ENCODE measurements at regions not wholly inside any gene's neighbourhood (a gene's known extent, or its start where the extent isn't known, plus 50 kb on each side); places are given as distances from the start of the nearest gene placed in this dataset.

GRCh38 chr13:83773961-83774360 is 108.3 kb downstream of the SLITRK1 start:
- H3K27me3 ChIP-seq (ENCODE audit: control insufficient read depth in 4 of 4, insufficient read depth in 4 of 4, low read length in 3 of 4) = no peaks in the 10 kb centered on the region
- no peaks in the 10 kb centered on the region for H3K9me3 ChIP-seq (ENCODE audit: control insufficient read depth in 4 of 4, low read length in 3 of 4)
- no peak for DNase-seq (ENCODE audit: low spot score)
- TF ChIP-seq EGR1 (IDR thresholded peaks at IDR 0.05; ENCODE audit: low read depth in 2 of 2) (no peak), FOXA2 (IDR thresholded peaks at IDR 0.05) (no peak), NR2F2 (IDR thresholded peaks at IDR 0.05) (no peak), YY1 (IDR thresholded peaks at IDR 0.05) (no peak)
- 44% methylated on average over 2 of the region's 2 CpGs for WGBS
- no peak overlapping the region for H3K4me3 ChIP-seq (ENCODE audit: low read depth in 1 of 3, low read length in 3 of 3)
- no peaks in the 10 kb centered on the region for H3K36me3 ChIP-seq (ENCODE audit: control insufficient read depth in 4 of 4, insufficient read depth in 3 of 4, low read depth in 1 of 4, low read length in 3 of 4)
- H3K9ac ChIP-seq (ENCODE audit: low read depth in 1 of 2, low read length in 2 of 2) = no peak overlapping the region
- no peaks in the 10 kb centered on the region for H3K4me1 ChIP-seq (ENCODE audit: control insufficient read depth in 4 of 4, insufficient read depth in 4 of 4, low read length in 3 of 4)
- H3K27ac ChIP-seq (ENCODE audit: low read depth in 1 of 2, low read length in 2 of 2) = no peak overlapping the region

GRCh38 chr13:83765796-83766195 is 116.5 kb downstream of the SLITRK1 start:
- Histone ChIP-seq H3K9me3 (ENCODE audit: control insufficient read depth in 4 of 4, low read length in 3 of 4) (no peaks in the 10 kb centered on the region), H3K9ac (ENCODE audit: low read depth in 1 of 2, low read length in 2 of 2) (no peak overlapping the region), H3K27ac (ENCODE audit: low read depth in 1 of 2, low read length in 2 of 2) (no peak overlapping the region), H3K4me3 (ENCODE audit: low read depth in 1 of 3, low read length in 3 of 3) (no peak overlapping the region), H3K36me3 (ENCODE audit: control insufficient read depth in 4 of 4, insufficient read depth in 3 of 4, low read depth in 1 of 4, low read length in 3 of 4) (no peaks in the 10 kb centered on the region), H3K27me3 (ENCODE audit: control insufficient read depth in 4 of 4, insufficient read depth in 4 of 4, low read length in 3 of 4) (no peaks in the 10 kb centered on the region), H3K4me1 (ENCODE audit: control insufficient read depth in 4 of 4, insufficient read depth in 4 of 4, low read length in 3 of 4) (no peaks in the 10 kb centered on the region)
- 78% methylated on average over 1 of the region's 1 CpG for WGBS
- DNase-seq (ENCODE audit: low spot score) = no peak
- TF ChIP-seq, protein P1, sequence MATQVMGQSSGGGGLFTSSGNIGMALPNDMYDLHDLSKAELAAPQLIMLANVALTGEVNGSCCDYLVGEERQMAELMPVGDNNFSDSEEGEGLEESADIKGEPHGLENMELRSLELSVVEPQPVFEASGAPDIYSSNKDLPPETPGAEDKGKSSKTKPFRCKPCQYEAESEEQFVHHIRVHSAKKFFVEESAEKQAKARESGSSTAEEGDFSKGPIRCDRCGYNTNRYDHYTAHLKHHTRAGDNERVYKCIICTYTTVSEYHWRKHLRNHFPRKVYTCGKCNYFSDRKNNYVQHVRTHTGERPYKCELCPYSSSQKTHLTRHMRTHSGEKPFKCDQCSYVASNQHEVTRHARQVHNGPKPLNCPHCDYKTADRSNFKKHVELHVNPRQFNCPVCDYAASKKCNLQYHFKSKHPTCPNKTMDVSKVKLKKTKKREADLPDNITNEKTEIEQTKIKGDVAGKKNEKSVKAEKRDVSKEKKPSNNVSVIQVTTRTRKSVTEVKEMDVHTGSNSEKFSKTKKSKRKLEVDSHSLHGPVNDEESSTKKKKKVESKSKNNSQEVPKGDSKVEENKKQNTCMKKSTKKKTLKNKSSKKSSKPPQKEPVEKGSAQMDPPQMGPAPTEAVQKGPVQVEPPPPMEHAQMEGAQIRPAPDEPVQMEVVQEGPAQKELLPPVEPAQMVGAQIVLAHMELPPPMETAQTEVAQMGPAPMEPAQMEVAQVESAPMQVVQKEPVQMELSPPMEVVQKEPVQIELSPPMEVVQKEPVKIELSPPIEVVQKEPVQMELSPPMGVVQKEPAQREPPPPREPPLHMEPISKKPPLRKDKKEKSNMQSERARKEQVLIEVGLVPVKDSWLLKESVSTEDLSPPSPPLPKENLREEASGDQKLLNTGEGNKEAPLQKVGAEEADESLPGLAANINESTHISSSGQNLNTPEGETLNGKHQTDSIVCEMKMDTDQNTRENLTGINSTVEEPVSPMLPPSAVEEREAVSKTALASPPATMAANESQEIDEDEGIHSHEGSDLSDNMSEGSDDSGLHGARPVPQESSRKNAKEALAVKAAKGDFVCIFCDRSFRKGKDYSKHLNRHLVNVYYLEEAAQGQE (IDR thresholded peaks at IDR 0.05) = no peak
- TF ChIP-seq HNF4G (IDR thresholded peaks at IDR 0.05) (no peak), JUND (IDR thresholded peaks at IDR 0.05) (no peak), GABPA (IDR thresholded peaks at IDR 0.05 in 1 of 2, conservative IDR thresholded peaks at IDR 0.05 in 1 of 2) (no peak)

DNA sequence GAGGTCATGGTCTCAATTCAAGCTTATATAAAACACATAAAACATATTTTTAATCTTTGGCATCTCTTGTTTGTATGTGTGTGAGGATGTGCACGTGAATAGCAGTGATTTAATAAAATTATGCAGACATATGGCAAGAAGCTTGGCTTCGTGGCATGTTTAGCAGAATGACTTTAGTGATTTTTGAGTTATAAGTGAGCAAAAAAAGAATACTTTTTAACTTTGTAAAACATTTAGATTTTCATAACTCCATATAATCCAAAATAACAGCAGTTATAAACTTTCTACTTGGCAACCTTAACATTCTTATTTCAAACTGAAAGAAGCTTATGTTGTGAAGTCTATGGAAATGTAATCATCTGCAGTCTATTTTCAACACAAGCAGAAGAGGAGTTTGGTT is 120.6 kb downstream of the SLITRK1 start:
- Histone ChIP-seq H3K4me3 (ENCODE audit: low read depth in 1 of 3, low read length in 3 of 3) (no peak overlapping the region), H3K9ac (ENCODE audit: low read depth in 1 of 2, low read length in 2 of 2) (no peak overlapping the region), H3K4me1 (ENCODE audit: control insufficient read depth in 4 of 4, insufficient read depth in 4 of 4, low read length in 3 of 4) (no peaks in the 10 kb centered on the region), H3K27ac (ENCODE audit: low read depth in 1 of 2, low read length in 2 of 2) (no peak overlapping the region), H3K36me3 (ENCODE audit: control insufficient read depth in 4 of 4, insufficient read depth in 3 of 4, low read depth in 1 of 4, low read length in 3 of 4) (no peaks in the 10 kb centered on the region), H3K27me3 (ENCODE audit: control insufficient read depth in 4 of 4, insufficient read depth in 4 of 4, low read length in 3 of 4) (no peaks in the 10 kb centered on the region), H3K9me3 (ENCODE audit: control insufficient read depth in 4 of 4, low read length in 3 of 4) (no peaks in the 10 kb centered on the region)
- WGBS = 39% methylated on average over 2 of the region's 2 CpGs
- DNase-seq (ENCODE audit: low spot score) = no peak
- no peak for TF ChIP-seq TAF1 (conservative IDR thresholded peaks at IDR 0.05)
- no peak for TF ChIP-seq SP1 (IDR thresholded peaks at IDR 0.05)
- no peak for TF ChIP-seq RAD21 (IDR thresholded peaks at IDR 0.05)
- TF ChIP-seq MAX (IDR thresholded peaks at IDR 0.05) = no peak
- no peak for TF ChIP-seq HNF4G (IDR thresholded peaks at IDR 0.05)
- no peak for TF ChIP-seq ATF3 (IDR thresholded peaks at IDR 0.05)
- TF ChIP-seq NR2F2 (IDR thresholded peaks at IDR 0.05) = no peak
- TF ChIP-seq CTCF (IDR thresholded peaks at IDR 0.05; ENCODE audit: low read depth, low read length, missing input control) = no peak
- TF ChIP-seq, protein P1 (IDR thresholded peaks at IDR 0.05) = no peak
- no peak for TF ChIP-seq YY1 (IDR thresholded peaks at IDR 0.05)
- no peak for TF ChIP-seq HNF4A (conservative IDR thresholded peaks at IDR 0.05)
- TF ChIP-seq RXRA (IDR thresholded peaks at IDR 0.05) = no peak
- TF ChIP-seq FOXA2 (IDR thresholded peaks at IDR 0.05) = no peak
- TF ChIP-seq FOXA1 (IDR thresholded peaks at IDR 0.05) = no peak
- TF ChIP-seq GABPA (IDR thresholded peaks at IDR 0.05 in 1 of 2, conservative IDR thresholded peaks at IDR 0.05 in 1 of 2) = no peak
- TF ChIP-seq, protein P2, sequence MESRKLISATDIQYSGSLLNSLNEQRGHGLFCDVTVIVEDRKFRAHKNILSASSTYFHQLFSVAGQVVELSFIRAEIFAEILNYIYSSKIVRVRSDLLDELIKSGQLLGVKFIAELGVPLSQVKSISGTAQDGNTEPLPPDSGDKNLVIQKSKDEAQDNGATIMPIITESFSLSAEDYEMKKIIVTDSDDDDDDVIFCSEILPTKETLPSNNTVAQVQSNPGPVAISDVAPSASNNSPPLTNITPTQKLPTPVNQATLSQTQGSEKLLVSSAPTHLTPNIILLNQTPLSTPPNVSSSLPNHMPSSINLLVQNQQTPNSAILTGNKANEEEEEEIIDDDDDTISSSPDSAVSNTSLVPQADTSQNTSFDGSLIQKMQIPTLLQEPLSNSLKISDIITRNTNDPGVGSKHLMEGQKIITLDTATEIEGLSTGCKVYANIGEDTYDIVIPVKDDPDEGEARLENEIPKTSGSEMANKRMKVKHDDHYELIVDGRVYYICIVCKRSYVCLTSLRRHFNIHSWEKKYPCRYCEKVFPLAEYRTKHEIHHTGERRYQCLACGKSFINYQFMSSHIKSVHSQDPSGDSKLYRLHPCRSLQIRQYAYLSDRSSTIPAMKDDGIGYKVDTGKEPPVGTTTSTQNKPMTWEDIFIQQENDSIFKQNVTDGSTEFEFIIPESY (IDR thresholded peaks at IDR 0.05) = no peak
- TF ChIP-seq JUND (IDR thresholded peaks at IDR 0.05) = no peak
